GM18907 (cell line): ENCODE measurements at regions not wholly inside any gene's neighbourhood (a gene's known extent, or its start where the extent isn't known, plus 50 kb on each side); places are given as distances from the start of the nearest gene placed in this dataset.

ENCODE experiments used
- ATAC-seq: cut with Tn5 transposase; IDR thresholded peaks from one replicate; pipeline ENCODE4 v1.9.1; 2021; ENCODE audit warnings: mild to moderate bottlenecking, moderate library complexity; ENCODE audit not compliant: unreplicated experiment

DNA sequence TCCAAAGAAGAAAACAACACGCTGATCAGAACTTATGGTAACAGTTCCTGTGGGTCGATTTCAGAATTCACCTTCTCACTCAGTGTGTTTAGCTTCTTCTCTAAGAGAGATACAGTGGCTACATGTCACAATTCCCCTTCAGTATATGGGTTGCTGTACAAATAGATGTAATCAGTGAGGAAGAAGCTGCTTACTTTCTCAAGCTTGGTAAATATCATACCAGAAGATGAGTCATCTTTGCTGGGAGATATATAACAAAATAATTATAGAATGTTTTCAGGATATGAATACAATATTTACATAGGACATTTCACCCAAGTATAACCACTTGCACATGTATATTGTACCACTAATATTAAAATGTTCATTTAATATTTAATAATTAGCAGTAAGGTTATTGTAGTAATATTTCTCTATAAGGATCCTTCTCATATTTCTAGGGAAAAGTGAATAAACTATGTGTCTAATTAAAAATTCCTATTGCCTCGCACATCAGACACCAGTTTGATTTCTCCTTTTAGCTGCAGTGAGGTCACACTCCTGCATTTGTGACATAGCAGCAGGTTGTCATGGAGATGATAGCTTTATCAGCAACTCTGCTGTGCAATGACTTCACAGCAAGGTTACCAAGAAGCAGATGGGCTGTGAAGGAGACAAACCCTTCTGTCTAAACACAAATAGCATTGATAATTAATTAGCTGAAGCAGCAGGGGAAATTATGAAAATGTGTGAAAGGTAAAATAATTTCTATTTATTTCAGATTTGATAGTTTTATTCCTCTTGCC is 211.4 kb downstream of the TUSC7 start:
- no peak for ATAC-seq

DNA sequence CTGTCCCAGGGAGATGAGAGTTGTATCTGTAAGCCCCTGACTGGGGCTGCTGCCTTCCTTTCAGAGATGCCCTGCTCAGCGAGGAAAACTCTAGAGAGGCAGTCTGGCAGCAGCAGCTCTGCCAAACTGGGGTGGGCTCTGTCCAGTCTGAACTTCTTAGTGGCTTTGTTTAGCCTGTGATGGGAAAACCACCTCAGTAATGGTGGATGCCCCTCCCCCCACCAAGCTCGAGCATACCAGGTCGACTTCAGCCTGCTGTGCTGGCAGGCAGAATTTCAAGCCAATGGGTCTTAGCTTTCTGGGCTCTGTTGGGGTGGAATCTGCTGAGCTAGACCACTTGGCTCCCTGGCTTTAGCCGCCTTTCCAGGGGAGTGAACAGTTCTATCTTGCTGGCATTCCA is 218.3 kb downstream of the TUSC7 start:
- no peak for ATAC-seq

DNA sequence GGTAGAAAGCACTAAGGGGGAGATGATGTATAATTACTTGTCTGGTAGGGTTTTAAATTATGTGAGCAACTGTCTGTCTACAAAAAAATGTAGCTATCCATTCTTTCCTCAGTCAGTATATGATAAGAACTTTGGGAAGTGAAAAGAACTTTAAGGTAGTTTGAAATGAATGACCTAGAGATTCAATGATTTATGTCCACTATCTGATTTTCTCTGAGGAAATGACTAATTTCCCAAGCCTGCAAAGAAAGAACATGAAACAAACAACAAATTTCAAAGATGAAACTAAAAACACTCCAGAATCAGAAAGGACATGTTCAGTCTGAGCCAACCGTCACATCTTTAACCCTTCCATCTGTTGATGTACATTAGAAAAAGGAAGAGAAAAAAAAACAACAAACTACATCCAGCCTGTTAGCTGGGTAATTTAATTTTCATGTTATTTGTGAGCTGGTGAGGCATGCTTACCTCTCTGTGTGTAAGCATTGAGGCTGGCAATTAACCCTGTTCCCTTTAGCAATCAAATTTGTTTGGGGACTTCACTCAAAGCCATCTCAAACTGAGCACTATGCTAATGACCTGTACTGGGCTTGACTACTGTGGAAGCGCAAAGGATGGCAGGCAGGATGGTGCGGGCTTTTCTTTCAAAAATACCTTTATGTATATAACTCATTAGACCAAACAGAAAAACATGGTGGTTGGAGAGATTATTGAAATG is 220.1 kb downstream of the TUSC7 start:
- no peak for ATAC-seq

DNA sequence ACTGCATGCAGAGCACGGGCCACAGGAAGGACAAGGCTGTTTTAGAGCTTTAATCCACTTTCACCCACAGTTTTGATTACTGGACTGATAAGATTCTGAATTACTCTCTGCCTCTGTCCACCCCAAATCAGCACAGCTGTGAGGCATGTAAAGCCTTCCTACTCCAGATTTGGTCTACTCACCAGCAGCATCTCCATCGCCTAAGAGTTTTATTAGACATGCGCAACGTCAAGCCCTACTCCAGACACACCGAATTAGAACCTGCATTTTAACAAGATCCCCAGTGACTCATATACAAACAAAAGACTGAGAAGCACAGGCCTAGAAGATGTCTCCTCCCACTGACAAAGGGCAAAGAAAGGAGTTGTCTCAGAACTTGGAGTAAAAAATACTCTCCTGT is 221.2 kb downstream of the TUSC7 start:
- no peak for ATAC-seq

DNA sequence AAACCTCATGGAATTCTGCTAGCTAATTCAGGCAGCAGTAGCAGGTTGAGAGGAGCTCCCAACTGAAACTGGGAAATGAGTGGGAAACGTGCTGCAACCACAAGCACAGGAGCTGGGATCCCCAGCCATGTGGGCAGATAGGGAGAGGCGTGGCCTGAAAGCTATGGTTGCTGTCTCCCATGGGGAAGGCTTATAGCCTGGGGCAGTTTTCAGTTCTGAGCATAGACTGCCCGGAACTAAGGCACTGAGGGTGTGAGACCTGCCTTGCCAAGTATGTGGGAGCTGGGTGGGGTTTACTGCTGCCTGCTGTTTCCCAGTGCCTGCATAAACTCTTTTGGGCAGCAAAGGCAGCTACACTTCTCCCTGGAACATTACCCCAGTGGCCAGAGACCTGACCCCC is 229.5 kb downstream of the TUSC7 start:
- no peak for ATAC-seq

DNA sequence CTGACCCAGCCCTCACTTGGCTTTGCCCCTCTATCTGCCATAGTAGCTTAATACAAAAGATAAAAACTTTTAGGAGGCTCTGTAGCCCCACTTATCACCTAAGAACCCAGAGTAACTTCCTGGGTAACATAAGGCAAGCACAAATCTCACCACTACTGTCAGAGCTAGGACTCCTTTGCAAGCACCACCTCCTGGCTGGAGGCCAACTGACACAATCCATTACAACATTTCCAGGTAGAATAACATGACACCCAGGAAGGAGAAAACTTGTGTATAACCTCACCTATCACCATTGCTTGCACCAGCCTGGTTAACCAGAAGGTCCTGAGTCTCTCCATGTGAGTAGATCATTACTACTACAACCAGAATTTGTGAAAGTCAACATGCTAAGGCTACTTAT is 230.0 kb downstream of the TUSC7 start:
- no peak for ATAC-seq

DNA sequence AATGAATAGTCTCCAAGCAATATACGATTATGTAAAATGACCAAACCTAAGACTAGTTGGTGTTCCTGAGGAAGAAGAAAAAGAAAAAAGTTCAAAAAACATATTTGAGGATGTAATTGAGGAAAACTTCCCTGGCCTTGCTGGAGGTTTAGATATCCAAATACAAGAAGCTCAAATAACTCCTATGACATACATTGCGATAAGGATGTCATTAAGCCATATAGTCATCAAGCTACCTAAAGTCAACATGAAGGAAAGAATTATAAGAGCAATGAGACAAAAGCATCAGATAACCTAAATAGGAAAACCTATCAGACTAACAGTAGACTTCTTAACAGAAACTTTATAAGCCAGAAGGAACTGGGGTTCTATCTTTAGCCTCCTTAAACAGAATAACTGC is 231.1 kb downstream of the TUSC7 start:
- no peak for ATAC-seq

DNA sequence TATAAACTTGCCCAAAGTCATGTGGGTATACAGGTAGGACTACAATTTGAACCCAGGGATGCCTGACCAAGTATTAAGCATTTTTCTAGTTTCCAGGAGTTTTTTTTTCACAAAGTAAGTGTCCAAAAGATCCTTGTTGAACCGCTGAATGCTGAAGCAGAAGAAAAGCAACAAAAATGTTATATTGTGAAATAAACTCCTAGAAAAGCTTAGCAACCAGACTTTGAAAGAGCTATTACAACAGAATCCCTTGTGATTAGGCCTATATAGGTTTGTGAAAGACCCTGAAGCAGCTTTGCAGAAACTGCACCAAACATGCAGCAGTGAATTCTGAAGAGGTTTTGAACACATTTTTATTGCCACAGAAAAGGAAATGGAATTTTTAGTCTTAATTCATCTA is 236.8 kb downstream of the TUSC7 start:
- no peak for ATAC-seq

DNA sequence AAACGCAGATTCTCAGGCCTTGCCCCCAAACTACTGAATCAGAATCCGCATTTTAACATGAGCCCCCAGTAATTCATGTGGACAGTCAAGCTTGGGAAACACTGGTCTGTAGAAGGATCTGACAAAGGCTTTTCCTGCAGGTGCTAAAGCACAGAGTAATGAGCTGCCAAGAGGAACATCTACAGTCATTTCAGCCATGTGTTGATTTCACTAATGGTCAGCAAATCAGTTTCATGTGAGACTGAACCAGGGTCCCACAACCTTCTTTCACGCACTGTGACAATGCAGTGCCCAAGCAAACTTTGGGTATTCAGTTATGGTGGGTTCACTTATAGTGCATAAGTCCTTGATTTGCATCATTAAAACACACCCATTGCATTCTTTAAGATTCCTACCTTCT is 237.6 kb downstream of the TUSC7 start:
- ATAC-seq: no peak

DNA sequence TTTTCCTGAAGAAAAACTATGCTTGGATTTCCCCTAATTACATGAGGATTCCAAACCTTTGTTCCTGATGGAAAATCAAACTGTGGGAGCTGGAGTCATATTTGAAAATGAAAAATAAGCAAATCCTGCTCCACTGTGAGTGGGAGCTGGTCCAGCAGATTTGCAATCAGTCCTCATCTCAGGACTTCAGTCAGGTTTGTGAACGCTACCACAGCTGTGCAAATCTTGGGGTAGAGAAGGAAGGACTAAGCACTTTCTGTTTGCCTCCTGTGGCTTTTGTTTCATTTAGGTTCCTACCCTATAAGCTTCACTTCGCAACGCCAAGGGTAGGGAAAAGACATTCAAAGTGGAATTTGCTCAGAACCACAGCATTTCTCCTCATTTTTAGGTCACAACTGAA is 238.2 kb downstream of the TUSC7 start:
- no peak for ATAC-seq

DNA sequence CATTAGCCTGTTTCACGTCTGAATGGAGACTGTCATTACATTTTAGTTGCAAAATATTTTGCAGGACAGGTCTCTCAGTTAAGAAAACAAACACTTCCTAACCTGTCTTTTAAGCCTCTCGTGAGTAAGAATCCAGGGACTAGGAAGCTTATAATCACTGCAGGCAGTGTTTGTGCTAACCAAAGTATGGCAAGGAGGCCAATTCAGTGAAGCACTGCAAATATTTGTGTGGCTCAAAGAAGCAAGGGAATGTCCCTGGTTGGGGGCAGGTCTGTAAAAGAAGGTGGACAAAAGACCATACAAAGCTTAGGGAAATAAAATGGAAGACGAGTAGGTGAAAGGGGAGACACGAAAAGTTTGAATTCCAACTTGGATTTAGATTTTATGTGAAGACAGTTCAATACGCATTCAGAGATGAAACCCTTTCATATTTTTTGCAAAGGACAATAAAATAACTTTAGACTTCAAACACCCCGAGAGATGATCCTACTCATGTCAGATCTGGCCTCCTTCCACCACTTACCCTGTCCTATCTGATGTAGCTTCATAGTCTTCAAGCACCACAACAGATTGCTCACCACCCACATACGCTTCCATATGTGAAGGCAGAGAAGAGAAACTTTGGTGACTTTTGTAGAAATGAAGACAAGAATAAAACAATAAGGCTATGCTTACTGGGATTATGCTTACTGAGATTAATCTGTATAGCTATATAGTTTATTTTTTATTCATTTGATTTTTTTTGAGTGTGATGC is 240.9 kb downstream of the TUSC7 start:
- no peak for ATAC-seq

DNA sequence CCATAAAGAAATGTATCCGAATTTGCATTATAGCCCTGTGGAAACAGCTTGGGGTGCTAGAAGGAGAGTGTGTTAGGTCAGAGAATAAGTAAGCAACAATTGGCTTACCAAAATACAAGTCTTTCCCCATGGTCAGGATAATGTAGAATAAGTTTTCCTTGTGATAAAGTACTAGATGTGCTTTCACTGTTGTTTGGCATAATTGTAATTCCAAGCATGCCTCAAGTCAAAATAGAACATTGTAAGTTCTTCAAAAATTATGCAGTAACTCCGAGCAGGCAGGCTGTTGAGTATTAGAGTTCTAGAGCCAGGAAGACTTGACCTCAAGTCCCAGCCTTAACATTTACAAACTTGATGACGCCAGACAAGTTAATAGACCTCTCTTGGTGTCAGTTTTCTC is 242.0 kb downstream of the TUSC7 start:
- ATAC-seq: no peak

DNA sequence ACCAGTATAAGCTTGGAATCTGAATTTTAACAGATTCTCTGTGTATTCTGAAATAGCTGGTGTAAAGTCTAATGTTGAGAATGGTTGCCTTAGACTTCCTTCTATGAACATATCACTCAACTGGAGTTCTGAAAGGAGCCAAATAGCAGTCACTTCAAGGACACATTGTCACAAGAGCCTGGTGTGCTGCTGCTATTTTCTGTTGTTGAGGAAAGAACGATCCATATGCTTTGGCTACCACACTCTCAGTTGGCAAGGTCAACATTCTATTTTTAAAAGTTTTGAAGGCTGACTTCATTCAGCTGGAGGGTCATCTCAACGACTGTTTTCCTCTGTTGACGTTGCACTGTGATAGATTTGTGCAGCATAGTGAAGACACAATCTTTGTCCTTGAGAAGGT is 248.7 kb downstream of the TUSC7 start:
- ATAC-seq: no peak

DNA sequence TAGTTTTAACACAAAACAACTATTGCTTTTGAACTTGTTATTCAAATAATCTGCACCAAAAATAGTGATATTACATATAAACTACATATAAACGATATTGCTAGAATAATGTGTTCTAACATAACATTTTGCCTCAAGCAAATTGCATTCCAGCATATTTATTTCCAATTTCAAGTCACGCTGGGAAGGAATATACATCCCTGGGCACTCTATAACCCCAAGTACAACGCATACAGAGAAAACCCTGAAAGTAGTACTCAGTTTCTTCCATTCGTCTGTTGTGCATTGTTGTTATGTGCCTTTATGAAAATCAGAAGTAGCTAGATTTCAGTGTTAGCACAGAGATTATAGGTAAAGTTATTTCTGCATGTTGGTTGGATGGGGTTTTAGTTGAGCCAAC is 251.5 kb downstream of the TUSC7 start:
- no peak for ATAC-seq

DNA sequence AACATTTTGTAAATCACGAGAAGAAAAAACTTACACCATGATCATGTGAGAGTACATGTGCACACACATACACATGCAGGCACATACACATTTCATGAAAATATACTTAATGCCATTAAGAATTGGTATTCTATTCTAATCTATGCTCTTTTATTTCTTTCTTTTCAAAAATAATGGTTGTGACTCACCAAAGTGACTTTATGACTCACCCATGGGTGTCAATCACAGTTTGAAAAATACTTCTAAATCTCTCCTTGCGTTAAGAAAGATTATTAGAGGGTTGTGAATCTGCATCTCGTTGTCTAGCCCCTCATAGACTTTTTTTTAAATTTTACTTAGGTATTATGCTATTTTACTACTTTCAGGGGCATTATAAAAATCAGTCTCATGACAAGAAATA is 254.2 kb downstream of the TUSC7 start:
- ATAC-seq: no peak

DNA sequence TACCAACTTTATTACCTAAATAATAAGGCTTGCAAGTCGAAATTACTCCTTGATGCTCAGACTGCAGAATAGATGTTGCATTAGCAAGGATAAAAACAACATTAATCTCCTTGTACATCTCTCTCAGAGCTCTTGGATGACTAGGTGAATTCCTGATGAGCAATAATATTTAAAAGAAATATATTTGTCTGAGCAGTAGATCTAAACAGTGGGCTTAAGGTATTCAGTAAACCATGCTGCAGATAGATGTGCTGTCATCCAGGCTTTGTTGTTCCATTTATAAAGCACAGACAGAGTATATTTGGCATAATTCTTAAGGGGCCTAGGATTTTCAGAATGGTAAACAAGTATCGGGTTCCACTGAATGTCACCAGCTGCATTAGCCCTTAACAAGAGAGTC is 257.1 kb downstream of the TUSC7 start:
- ATAC-seq: no peak

DNA sequence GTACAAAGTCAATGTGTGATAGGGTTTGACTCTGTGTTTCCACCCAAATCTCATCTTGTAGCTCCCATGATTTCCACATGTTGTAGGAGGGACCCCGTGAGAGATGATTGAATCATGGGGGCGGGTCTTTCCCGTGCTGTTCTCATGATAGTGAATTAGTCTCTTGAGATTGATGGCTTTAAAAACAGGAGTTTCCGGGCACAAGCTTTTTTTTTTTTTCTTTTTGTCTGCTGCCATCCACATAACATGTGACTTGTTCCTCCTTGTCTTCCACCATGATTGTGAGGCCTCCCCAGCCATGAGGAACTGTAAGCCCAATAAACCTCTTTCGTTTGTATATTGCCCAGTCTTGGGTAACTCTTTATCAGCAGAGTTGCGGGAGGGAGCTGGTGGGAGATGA is 259.6 kb downstream of the TUSC7 start:
- no peak for ATAC-seq

DNA sequence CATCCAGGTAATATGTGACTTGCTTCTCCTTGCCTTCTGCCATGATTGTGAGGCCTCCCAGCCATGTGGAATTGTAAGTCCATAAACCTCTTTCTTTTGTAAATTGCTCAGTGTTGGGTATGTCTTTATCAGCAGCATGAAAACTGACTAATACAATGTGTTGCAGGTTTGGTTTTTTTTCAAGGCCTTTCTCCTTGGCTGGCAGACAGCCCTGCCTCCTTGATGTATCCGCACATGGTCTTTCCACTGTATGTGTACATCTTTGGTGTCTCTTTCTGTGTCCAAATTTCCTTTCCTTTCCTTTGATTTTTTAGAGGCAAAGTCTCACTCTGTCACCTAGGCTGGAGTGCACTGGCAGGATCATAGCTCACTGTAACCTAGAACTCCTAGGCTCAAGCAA is 260.1 kb downstream of the TUSC7 start:
- no peak for ATAC-seq

DNA sequence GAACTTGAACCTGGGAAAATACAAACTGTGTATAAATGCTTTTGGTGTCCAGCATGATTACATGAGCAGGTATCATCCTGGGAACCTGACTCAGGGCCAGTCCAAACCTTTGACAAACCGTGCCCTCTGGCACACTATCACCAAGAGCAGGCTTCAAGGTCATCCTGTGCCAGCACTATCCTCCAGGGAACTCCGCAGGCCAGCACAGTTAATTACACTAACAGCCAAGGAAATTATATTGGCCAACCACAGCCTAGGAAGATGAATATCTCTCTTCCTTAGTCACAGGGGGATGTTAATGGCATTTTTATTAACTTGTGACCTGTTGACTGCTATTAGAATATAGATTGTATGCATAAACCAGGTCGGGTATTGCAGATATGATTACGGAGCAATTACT is 262.0 kb downstream of the TUSC7 start:
- no peak for ATAC-seq

DNA sequence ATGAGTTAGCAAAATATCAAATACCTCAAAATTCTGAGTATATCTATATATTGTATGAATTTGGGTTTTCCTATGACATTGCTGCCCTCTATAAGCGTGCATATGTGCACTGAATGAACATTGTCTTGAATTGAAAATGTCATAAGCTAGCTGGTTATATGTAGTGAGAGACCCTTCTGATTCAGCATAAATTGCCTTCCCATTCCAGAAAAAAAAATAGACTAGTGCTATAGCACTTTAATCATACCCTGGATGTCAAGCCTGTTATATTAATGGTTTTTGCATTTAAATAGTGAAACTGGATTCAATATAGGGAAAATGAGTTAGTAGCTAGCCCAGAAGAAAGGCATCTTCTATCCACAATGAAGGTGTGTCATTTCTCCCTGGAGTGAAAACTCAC is 265.1 kb downstream of the TUSC7 start:
- no peak for ATAC-seq

DNA sequence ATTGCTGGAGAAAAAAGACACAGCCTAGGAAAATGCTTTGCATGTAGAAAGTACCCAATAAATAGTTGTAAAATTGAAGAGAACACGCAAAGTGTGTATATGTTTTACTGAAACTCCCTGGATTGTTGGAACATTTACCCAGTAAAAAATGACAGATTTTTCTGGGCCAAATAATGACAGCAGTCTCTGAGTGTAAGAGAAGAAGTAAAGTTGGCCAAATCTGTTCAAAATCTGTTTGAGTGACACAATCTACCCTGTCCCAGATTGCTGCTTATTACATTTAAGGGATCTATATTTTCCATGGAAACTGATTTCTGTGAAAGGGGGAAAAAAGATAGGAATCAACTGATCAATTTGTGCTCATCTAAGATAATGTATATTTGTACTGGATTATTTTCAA is 267.9 kb downstream of the TUSC7 start:
- no peak for ATAC-seq

DNA sequence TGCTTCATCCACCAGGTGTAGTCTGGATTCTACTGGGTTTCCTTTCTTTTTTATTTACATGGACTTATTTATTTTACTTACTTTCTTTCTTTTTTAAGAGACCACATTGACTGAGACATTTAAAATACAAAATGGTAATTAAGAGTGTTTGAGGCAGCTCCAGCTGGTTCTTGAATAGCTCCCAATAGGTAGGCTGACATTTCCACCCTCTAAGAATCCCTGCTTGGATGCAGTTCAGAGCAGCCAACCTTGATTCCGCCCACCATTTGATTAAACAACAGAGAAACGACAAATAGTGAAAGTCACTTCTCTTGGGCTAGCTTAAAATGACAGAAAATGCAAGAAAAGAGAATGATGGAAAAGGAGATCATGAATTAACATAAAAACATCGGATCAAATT is 270.5 kb downstream of the TUSC7 start:
- no peak for ATAC-seq
